ENCODE measurements at regions not wholly inside any gene's neighbourhood (a gene's known extent, or its start where the extent isn't known, plus 50 kb on each side); places are given as distances from the start of the nearest gene placed in this dataset.

DNA sequence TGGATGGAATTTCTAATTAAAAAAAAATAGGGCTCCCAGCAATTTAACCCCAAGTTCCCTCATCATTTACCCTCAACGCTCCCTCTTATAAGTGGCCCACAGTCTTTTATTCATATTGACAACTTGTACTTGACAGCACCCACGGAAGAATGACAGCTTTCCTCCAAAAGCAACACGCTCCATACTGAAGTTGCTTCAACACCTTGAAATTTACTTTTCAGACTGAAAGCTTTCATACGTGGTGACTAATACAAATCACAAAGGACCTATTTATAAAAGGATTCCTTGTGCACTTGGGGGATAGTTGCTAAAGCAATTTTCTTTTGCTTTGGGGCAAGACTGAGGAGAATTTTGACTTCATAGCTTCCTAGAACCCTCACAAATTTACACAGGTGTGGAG lies 1629.4 kb upstream of the SEL1L start:
- TF ChIP-seq, protein P1, sequence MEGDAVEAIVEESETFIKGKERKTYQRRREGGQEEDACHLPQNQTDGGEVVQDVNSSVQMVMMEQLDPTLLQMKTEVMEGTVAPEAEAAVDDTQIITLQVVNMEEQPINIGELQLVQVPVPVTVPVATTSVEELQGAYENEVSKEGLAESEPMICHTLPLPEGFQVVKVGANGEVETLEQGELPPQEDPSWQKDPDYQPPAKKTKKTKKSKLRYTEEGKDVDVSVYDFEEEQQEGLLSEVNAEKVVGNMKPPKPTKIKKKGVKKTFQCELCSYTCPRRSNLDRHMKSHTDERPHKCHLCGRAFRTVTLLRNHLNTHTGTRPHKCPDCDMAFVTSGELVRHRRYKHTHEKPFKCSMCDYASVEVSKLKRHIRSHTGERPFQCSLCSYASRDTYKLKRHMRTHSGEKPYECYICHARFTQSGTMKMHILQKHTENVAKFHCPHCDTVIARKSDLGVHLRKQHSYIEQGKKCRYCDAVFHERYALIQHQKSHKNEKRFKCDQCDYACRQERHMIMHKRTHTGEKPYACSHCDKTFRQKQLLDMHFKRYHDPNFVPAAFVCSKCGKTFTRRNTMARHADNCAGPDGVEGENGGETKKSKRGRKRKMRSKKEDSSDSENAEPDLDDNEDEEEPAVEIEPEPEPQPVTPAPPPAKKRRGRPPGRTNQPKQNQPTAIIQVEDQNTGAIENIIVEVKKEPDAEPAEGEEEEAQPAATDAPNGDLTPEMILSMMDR (IDR thresholded peaks at IDR 0.05) = no peak
- no peak for TF ChIP-seq POLR2A (IDR thresholded peaks at IDR 0.05)

All from transverse colon (tissue), 3 donors.